ES-I3 (cell line): ENCODE measurements at regions not wholly inside any gene's neighbourhood (a gene's known extent, or its start where the extent isn't known, plus 50 kb on each side); places are given as distances from the start of the nearest gene placed in this dataset.
"Not testable (repeated sequence)": the region's sequence is repeated elsewhere in the genome, so short reads cannot be mapped to it uniquely, and the experiment has no call there.

ENCODE experiments used
- H3K36me3 ChIP-seq: 2 replicates; pipeline ENCODE4 v1.6.1; 2013; ENCODE audit warnings: mild to moderate bottlenecking, low read length, control low read depth, moderate library complexity; ENCODE audit not compliant: insufficient read depth
- H3K4me1 ChIP-seq: 2 replicates; pipeline ENCODE4 v1.6.1; 2013; ENCODE audit warnings: mild to moderate bottlenecking, control low read depth, low read length; ENCODE audit not compliant: insufficient read depth
- H3K9ac ChIP-seq: 2 replicates; pipeline ENCODE4 v1.6.1; 2013; ENCODE audit warnings: low read depth, mild to moderate bottlenecking, low read length, moderate library complexity
- H3K9me3 ChIP-seq: 2 replicates; pipeline ENCODE4 v1.6.1; 2013; ENCODE audit warnings: mild to moderate bottlenecking, low read length, moderate library complexity; ENCODE audit not compliant: control insufficient read depth, insufficient read depth

DNA sequence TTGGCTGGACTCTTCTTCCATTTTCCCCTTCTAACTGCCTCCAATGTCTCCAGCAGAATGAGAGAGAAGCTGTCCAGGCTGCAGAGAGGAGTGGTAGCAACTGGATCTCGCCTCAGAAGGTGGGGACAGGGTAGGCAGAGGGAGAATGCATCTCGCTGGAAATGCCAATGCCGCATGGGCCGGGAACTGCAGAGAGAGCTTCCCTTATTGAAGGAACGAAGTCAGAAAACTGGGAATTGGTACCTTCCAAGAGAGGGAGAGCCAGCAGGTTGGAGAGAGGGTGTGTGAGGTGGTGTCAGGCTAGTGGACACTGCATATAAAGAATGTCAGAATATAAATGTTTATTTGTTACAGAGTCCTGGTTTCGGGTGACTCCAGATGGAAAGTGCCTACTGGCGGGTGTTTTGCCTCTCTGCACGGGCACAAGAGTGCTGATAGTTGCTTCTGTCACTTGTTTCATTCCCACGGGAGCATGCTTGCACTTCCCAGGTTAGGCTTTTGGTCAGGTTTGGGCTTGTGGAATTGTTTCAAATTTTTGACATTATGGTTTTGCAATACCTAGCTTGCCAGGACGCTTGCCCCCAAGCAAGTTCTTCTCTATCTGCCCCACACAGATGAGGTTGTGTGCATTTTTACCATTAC, 156.8 kb upstream of the STS start:
- H3K9ac ChIP-seq, result no peak overlapping the region
- no peaks in the 10 kb centered on the region; the same call in 1 of the 2 replicates for H3K4me1 ChIP-seq
- no peaks in the 10 kb centered on the region for H3K36me3 ChIP-seq
- peaks cover 4% of the 10 kb centered on the region; the same call in 1 of the 2 replicates for H3K9me3 ChIP-seq

DNA sequence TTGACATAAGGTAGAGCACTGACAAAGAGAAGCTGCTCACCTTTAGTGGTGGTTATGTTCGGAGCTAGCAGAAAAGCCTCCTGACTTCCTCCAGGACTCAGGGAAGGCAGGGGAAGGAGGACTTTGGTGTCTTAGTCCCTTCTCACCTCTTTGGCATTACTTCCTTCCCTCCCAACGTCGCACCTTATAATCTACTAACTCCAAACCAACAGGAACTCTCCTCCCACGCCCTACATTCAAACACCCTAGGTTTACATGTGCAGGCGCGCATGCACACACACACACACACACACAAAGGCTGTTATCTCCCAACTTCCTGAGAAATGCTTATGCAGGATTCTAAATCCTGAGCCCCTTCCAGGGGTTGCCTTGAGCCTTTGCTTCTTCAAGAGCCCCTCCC, 157.7 kb upstream of the STS start:
- H3K9me3 ChIP-seq, result peaks cover 4% of the 10 kb centered on the region; the same call in 1 of the 2 replicates
- no peak overlapping the region for H3K9ac ChIP-seq
- no peaks in the 10 kb centered on the region; the same call in 1 of the 2 replicates for H3K4me1 ChIP-seq
- no peaks in the 10 kb centered on the region for H3K36me3 ChIP-seq

DNA sequence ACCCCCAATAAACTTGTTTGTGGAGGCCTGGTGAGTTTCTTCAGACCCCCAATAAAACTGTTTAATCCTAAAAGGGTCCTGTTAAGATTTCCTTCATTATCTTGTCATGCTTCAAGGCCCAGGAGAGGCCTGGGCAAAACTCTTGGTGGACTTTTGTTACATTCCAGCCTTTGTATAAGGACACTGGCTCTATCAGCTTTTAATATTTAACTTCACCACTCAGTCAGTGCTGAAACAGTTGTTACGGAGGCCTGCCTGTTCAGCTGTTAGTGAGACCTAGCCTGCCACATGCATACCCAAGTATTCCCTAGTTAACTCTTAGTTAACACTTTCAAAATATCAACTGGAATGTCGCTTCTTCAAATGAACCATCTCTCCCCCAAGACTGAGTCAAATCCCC, 158.8 kb upstream of the STS start:
- H3K9ac ChIP-seq, H3K36me3 ChIP-seq, H3K4me1 ChIP-seq, H3K9me3 ChIP-seq: not testable (repeated sequence)

DNA sequence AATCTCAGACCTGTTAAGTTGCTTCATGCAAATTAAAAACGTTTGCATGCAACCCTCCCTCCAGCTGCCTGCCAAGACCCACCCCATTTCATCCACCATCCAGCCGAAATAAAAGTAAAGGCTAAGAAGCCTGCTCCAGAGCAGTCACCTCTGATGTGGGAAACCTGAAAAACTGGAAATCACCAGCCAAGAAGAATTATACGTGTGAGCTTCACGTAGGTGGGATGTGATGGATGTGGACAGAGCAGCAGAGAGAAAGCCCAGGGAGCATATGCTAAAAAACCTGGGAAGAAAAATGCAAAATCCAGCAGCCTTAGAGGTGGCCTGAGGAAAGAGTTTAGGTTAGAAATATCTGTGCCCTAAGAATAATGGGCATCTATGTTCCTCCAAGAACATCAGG, 160.6 kb upstream of the STS start:
- Histone ChIP-seq H3K9ac (no peak overlapping the region), H3K4me1 (no peaks in the 10 kb centered on the region; the same call in 1 of the 2 replicates), H3K9me3 (no peaks in the 10 kb centered on the region), H3K36me3 (no peaks in the 10 kb centered on the region)

DNA sequence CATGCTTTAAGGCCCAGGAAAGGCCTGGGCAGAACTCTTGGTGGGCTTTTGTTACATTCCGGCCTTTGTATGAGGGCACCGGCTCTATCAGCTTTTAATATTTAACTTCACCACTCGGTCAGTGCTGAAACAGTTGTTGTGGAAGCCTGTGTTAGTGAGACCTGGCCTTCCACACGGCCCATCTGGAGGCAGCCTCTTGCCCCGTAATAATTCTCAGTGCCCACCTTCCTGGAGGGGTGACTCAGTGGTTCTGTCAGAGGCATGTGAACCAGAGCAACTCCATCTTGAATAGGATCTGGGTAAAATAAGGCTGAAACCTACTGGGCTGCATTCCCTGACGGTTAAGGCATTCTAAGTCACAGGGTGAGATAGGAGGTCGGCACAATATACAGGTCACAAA, 162.0 kb upstream of the STS start:
- Histone ChIP-seq H3K36me3 (no peaks in the 10 kb centered on the region), H3K9ac (no peak overlapping the region), H3K9me3 (no peaks in the 10 kb centered on the region), H3K4me1 (no peaks in the 10 kb centered on the region; the same call in 1 of the 2 replicates)

DNA sequence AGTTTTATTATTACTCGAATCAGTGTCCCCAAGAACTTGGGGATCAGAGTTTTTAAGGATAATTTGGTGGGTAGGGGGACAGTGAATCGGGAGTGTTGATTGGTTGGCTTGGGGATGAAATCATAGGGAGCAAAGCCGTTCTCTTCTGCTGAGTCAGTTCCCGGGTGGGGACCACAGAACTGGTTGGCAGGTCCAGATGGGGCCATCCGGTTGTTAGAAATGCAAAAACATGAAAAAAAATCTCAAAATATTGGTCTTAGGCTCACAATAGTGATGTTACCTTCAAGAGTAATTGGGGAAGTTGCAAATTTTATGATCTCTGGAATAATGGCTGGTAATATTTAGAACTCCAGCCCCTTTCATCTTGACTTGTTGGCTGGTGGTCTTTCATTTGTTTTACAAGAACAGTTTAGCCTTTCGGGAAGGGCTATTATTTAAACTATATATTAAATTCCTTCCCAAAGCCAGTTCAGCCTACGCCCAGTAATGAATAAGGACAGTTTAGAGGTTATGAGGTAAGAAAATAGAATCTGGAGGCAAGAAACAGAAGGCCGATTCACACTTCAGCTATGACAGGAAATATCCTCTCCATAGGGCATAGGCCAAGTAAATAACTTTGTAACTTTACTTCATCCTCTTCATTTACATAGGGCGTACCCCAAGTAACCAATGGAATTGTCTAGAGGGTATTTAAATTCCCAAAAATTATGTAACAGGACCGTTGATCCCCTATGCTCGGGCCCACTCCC, 164.1 kb upstream of the STS start:
- no peaks in the 10 kb centered on the region; the same call in 1 of the 2 replicates for H3K4me1 ChIP-seq
- no peaks in the 10 kb centered on the region for H3K36me3 ChIP-seq

DNA sequence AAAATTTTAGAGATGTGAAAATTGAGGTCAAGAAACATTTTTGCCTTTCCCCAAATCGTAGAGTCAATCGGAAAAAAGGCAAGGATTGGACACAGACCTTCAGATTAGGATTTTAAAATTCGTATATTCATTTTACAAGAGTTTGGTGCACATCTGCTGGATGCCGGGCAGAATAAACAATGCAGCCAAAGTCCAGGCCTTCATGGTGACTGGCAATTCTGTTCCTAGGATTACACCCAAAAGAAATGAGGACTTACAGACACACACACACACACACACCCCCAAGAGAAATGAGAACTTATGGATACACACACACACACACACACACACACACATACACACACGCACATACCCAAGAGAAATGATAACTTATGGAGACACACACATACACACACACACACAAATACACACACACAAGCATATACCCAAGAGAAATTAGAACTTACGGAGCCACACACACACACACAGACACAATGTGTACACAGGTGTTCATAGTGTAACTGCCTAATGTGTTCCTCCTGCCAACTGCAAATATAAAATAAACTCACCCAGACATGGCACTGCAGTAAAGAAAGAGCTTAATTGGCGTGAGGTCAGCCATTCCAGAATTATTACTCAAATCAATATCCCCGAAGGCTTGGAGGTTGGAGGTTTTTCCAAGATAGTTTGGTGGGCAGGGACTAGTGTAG, 165.7 kb upstream of the STS start:
- Histone ChIP-seq H3K4me1 (no peaks in the 10 kb centered on the region; the same call in 1 of the 2 replicates), H3K36me3 (no peaks in the 10 kb centered on the region), H3K9ac (no peak overlapping the region), H3K9me3 (no peaks in the 10 kb centered on the region)

More for the DNA sequence above, 164.1 kb upstream of the STS start:
- no peak overlapping the region for H3K9ac ChIP-seq
- no peaks in the 10 kb centered on the region for H3K9me3 ChIP-seq

DNA sequence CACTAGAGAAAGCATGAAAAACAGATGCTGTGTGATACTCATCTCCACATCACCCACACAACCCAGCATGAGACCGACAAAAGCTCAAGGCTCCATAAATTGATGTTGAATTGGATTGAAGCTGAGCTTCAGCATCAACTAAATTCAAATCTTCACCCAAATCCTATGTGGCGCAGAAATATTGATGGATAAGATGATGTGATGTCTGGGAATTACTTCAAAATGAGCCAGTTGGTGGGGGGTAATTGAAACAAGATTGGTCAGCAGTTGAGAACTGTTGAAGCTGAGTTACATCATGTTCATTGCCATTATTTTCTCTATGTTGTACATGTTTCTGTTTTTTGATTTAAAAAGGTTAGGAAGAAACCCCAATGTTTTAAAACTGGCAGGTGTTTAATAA, 166.5 kb upstream of the STS start:
- Histone ChIP-seq H3K4me1 (no peaks in the 10 kb centered on the region), H3K9me3 (no peaks in the 10 kb centered on the region), H3K36me3 (no peaks in the 10 kb centered on the region), H3K9ac (no peak overlapping the region)

DNA sequence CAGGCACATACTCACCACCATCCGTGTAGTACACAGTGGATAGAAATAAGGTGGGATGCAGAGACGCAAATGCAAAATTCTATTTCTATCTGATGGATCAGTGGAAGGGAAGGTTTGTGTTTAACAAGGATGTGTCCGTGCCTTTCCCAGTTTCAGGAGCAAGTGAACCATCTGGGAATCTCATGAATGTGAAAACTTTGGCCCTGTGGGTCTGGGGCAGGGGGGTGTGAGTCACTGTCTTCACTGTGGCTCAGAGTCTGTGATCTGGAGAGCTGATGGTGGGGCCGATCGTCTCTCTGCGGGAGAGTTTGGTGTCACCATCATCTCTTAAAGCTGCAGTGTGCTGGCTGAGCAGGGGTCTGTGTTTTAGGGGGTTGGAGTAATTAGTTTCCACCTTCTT, 179.3 kb upstream of the STS start:
- no peaks in the 10 kb centered on the region for H3K36me3 ChIP-seq
- H3K9ac ChIP-seq, result no peak overlapping the region
- no peaks in the 10 kb centered on the region for H3K9me3 ChIP-seq
- no peaks in the 10 kb centered on the region for H3K4me1 ChIP-seq

DNA sequence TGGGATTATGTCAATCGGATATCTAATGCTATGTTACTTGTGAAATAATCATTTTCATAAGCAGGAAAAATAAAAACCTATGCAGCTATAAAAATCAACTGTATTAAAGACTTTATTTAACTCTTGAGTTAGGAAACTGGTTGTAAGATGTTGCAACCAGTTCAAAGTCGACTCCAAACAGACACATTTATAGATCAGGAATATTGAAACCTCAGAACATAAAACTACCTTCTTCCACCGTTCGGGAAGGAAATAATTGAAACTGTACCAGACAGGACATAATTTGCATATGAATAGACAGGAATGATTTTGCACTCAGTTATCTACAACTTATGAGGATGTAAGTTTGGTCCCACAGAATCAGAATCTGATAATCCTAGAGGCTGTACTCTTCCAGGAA, 181.8 kb upstream of the STS start:
- Histone ChIP-seq H3K9ac (no peak overlapping the region), H3K36me3 (no peaks in the 10 kb centered on the region), H3K4me1 (no peaks in the 10 kb centered on the region), H3K9me3 (no peaks in the 10 kb centered on the region)

DNA sequence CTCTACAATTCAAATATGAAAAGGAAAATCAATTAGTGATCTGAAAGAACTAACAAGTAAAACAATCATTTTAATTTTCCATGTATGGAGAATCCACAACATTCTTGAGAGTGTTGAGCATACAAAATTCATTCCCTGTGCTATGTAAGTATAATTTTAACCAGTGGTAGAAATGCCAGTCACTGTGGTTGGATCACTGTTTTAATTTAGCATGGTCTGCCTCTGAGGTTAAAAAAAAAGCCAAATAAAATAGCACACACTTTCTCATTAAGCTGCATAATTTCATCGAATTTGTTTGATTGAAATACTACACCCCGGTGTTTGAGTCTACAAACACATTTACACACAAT, 185.5 kb upstream of the STS start:
- Histone ChIP-seq H3K9ac (no peak overlapping the region), H3K36me3 (peaks cover 5% of the 10 kb centered on the region), H3K9me3 (peaks cover 20% of the 10 kb centered on the region), H3K4me1 (peaks cover 6% of the 10 kb centered on the region; the same call in 1 of the 2 replicates)

DNA sequence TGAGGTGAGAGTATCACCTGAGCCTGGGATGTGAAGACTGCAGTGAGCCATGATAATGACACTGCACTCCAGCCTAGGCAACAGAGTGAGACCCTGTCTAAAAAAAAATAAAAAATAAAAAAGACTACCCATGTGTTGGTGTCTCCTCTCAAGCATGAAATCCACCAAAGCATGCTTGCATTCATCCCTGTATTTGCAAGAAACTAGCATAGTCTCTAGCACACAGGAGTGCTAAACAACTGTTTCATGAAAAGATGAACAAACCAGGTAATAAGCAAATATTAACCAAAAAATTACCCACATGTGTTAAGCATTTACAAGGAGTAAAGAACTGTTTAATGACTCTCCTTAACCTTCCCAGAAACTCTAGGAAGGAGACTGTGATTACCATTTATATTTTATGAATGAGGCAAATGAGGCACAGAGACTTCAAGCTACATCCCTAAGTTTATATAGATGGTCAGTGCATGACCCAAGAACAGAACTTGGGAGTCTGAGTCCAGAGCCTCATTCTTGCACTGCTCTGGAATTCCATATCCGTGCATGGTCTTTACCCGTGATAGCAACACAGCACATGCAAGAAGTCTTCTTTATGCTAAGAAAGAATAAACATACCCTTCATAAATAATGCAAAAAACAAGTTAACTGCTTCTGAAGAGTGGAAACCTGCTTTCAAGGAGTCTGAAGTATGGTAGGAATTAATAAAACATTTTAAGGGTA, 186.1 kb upstream of the STS start:
- peaks cover 6% of the 10 kb centered on the region; the same call in 1 of the 2 replicates for H3K4me1 ChIP-seq
- H3K9ac ChIP-seq, result no peak overlapping the region
- H3K9me3 ChIP-seq, result peaks cover 21% of the 10 kb centered on the region
- peaks cover 5% of the 10 kb centered on the region for H3K36me3 ChIP-seq

DNA sequence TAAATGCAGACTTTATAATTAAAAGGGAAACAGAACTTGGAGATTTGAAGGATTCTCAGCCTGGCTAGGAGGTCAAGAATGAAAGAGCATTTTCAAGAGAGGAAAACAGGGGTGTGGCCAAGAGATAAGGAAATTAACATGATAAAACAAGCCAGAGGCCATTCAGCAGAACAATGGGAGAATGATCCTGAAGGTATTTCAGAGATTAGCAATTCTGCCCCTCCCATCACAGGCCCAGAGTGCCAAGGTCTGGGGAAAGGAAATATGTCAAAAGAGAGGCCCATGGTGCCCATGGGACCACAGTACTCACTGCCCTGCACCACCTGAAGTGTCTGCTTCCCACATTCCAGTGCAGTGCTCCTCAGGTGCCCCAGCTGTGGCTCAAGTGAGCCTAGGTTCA, 188.5 kb upstream of the STS start:
- peaks cover 6% of the 10 kb centered on the region; the same call in 1 of the 2 replicates for H3K4me1 ChIP-seq
- peaks cover 5% of the 10 kb centered on the region for H3K36me3 ChIP-seq
- peaks cover 21% of the 10 kb centered on the region for H3K9me3 ChIP-seq
- H3K9ac ChIP-seq, result no peak overlapping the region

DNA sequence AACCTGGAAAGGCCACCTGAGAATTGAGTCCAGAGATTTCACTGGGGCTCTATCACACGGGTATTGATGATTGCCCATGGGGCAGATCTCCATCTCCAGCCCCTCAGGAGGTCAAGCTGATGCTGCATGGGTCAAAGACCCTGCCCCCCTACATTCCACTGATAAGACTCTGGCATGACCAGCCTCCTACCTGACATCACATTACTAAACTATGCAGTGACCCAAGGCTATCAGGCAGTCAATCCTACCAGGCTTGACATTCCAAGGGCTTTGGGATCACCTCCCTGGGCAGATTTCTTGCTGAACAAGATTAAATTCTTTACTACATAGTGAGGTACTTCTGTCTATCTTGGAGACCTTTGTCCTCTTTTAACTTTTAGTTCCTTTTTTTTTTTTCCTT, 192.7 kb upstream of the STS start:
- Histone ChIP-seq H3K9me3 (peaks cover 17% of the 10 kb centered on the region), H3K4me1 (peaks cover 6% of the 10 kb centered on the region; the same call in 1 of the 2 replicates), H3K9ac (no peak overlapping the region), H3K36me3 (peaks cover 3% of the 10 kb centered on the region)
